GM18520 (cell line): ENCODE measurements at regions not wholly inside any gene's neighbourhood (a gene's known extent, or its start where the extent isn't known, plus 50 kb on each side); places are given as distances from the start of the nearest gene placed in this dataset.
"Not testable (repeated sequence)": the region's sequence is repeated elsewhere in the genome, so short reads cannot be mapped to it uniquely, and the experiment has no call there.

Experiments used
- ATAC-seq: cut with Tn5 transposase; IDR thresholded peaks from one replicate; pipeline ENCODE4 v1.9.1; 2021; ENCODE audit not compliant: unreplicated experiment

DNA sequence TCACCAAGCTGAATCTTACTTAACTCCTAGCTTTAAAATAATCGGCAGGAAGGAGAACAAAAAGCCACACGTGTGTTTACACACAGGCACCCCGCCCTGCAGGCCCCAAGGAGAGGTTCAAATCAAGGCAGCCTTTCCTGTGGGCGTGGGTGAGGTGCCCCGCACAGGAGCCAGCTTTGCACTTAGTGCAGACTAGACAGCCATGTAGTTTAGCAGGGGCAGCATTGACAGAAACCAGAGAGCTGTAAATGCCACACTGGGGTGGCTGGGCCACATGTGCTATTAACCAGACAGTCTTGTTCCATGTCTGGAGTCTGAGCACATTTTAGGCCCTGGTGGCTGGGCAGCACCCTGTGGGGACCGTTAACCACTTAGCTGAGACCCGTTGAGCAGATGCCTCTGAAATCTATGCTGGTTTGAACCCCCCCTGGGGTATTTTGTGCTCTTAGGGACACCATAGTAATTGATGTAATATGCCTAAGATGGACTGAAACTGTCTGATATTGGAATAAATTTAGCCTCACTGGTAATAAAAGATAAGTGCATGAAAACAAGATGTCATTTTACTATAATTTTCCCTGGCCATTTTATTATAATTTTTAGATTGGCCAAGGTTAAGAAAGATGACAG lies 106.4 kb upstream of the KCNG1 start:
- no peak for ATAC-seq

- ATAC-seq = no peak
Observed at GRCh38 chr20:51128198-51128597, 105.3 kb upstream of the KCNG1 start.

- ATAC-seq = no peak
Observed at GRCh38 chr20:51127713-51128112, 104.8 kb upstream of the KCNG1 start.

DNA sequence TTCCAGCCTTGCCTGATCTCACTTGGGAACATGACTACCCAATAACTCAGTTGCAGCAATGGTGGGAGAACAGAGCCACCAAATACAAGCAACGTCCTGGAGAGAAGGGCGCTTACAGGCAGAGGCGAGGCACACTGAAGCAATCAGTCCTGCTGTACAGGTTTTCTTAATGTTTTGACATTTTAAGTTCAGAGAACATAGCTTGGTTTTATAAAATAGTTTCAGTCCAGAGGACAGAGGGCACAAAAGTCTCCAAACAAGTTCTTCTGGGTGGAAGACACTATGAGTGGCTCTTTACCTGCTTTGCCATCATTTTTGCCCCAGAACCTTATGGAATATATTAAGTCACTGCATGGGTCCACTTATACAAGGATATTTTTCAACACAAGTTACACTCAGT lies 103.4 kb upstream of the KCNG1 start:
- ATAC-seq = no peak

DNA sequence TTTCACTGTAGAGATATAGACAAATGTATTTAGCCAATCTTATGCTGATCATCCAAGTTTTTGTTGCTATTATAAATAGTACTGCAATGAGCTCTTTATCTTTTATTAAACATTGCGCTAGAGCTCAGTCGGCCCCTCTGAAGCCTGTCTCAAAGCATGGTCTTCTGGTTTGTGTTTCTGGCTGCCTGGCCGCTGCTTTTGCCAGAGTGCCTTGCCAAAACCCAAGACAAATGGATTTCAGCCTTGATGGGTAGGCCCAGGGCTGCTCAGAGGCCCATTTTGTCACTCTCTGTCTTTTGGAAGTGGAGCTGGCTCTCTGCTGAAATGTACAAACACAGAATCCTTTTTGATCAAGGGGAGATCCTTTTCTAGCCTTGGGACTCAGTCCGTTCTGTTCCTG lies 102.9 kb upstream of the KCNG1 start:
- no peak for ATAC-seq

DNA sequence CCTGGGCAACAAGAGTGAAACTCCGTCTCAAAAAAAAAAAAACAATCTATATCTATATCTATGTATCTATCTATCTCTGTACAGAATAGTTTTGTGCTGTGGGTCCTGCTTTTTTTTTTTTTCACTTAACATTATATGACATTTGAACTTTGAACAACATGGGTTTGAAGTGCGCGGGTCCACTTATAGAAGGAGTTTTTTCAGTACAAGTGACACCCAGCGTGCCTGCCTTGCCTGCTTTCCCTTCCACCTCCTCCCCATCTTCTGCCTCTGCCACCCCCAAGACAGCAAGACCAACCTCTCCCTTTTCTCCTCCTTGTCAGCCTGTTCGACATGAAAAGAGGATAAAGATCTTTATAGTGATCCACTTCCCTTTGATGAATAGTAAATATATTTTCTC lies 102.2 kb upstream of the KCNG1 start:
- no peak for ATAC-seq

DNA sequence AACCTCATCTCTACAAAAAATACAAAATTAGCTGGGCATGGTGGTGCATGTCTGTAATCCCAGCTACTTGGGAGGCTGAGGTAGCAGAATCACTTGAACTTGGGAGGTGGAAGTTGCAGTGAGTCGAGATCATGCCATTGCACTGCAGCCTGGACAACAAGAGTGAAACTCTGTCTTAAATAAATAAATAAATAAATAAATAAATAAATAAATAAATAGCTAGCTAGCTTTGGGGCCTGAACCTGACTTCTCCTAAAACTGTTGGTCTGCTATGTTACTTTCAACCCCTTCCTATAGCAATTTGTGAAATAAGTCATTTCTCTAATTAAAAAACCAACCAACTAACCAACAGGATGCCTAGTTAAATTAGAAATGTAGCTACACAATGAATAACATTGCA lies 101.0 kb upstream of the KCNG1 start:
- ATAC-seq = not testable (repeated sequence)

GRCh38 chr20:51122931-51123658 lies 100.2 kb upstream of the KCNG1 start:
- no peak for ATAC-seq

DNA sequence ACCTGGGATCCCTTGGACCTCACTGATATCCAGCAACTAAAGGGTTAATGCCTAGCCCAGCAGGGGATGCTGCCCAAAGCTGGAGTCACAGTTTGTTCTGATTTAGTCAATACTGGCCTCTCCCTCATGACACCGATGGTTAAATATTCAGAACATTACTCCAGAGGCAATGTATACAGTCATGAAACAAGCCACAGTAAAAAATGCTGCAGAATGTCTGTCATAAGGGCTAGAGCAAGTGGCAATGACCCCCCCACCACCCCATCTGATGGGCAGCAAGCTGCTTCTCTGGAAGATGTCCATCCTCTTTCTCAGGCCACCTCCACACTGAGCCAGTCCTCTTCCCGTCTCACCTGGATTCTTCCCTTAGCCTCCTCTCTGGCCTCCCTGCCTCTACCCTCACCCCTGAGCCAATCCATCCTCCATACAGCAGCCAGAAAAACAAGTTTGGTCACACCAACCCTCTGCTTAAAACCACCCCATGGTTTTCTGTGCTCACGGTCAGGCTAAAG lies 99.0 kb upstream of the KCNG1 start:
- ATAC-seq = no peak

- ATAC-seq = no peak
Observed at GRCh38 chr20:51121272-51121671, 98.4 kb upstream of the KCNG1 start.

DNA sequence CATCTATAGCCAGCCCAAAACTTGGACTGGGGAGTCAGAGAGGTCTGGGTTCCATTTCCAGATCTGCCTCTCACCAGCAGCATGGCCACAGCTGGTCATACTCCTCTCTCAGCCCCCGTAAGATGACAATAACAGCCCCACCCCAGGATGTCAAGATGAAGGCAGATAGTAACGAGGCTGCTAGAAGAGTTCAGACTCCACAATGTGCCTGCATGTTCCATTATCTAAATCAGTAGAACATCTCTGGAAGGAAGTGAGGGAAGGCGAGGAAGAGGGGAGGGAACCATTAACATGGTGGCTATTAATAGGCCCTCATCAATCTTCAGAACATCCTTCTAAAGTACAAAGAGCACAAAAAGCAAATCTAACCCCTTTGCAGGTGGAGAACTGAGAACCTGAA lies 98.0 kb upstream of the KCNG1 start:
- ATAC-seq = no peak

DNA sequence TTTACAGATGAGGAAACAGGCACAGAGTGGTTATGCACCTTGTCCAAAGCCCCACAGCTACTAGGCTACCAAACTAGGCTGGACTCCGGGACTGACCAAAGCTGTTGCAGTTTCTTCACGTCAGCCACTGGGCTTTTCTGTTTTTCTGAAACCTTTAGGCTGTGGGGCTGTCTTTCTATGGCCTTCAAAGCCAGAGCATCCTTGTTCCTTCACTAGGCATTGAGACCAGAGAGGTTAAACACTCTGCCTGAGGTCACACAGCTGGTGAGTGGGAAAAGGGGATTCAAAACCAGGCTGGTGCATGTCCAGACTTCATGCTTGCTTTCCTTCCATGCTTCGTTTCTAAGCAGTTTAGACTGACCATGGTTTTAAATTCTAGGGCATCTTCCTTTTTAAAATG lies 97.5 kb upstream of the KCNG1 start:
- ATAC-seq = no peak

GRCh38 chr20:51119914-51120313 lies 97.0 kb upstream of the KCNG1 start:
- ATAC-seq = no peak

GRCh38 chr20:51118985-51119527 lies 96.1 kb upstream of the KCNG1 start:
- ATAC-seq = no peak

GRCh38 chr20:51118216-51118615 lies 95.3 kb upstream of the KCNG1 start:
- ATAC-seq = no peak

DNA sequence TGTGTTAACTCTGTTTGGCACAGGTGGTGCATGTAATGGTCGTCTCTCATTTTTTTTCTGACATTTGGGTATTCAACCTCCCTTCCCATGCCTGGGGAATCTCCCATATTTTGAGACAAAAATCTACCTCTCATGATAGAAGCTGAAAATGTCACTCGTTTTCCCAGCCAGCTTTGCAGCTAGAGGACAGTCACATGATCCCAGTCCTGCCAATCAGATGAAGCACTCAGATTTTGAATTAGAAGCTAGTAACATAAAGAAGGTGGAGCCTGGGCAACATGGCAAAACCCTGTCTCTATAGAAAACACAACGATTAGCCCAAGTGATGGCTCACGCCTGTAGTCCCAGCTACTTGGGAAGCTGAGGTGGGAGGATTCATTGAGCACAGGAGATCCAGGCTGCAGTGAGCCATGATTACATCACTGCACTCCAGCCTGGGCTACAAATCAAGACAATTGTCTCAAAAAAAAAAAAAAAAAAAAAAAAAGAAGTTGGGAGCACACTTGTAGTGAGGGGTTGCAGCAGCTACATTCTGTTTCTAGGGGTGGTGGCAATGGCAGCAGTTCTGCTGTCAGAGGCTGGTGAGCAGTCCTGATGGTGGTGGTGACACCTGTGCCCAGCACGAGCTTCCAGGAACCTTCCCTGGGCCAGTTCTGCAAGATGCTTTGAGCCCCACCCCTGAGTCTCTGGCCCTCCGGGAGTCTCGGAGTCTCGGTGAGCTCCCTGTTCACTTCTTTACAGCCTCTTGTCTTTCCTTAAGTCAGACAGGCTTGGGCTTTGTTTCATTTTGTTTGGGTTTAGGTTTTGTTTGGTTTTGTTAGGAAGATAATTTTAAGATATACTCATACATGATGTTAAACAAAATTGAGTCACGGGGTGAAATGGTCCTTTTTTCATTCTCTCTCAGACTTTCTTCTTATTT lies 94.1 kb upstream of the KCNG1 start:
- no peak for ATAC-seq

DNA sequence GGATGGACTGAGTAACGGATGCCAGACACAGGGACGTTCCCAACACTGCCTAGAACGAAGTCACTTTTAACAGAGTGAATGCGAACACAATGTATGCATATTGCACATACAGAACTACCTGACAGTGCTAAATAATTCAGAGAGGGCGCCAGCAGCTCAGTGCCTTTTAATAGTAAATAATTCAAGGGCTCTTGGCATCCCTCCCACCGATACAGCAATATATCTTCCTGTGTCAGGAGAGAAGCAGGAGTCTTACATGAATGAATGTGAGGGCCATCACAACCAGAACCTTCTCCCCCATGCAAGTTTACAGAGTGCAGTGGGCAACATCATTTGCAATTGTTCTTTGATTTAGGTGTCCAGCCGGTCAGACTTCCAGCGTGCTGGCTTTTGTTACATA lies 88.4 kb upstream of the KCNG1 start:
- ATAC-seq = no peak

- ATAC-seq = no peak
Observed at GRCh38 chr20:51108638-51109363, 85.9 kb upstream of the KCNG1 start.

DNA sequence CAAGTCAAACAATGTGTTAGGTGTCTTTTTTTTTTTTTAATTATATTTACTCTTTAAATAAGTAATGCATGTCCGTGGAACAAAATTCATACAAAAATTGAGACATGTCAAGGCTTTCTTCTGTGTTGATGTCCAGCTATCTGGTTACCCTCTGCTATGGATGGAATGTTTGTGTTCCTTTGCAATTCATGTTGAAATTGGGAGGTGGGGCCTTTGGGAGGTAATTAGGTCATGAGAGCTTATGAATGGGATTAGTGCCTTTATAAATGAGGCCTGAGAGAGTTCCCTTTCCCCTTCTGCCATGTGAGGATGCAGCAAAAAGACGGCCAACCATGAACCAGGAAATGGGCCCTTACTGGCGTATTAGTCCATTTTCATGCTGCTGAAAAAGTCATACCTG lies 83.1 kb upstream of the KCNG1 start:
- no peak for ATAC-seq
